Dendritic cell treated with granulocyte-macrophage colony-stimulating factor and Interleukin-4, amounts not matched to agents 40 ng/mL and 50 ng/mL, for 4 days (primary cell): ENCODE measurements at regions not wholly inside any gene's neighbourhood (a gene's known extent, or its start where the extent isn't known, plus 50 kb on each side); places are given as distances from the start of the nearest gene placed in this dataset.

ENCODE experiments used
- H3K27ac Mint-ChIP-seq: one replicate; pipeline ENCODE4 v1.8.0; 2022; ENCODE audit warnings: mild to moderate bottlenecking, mixed read lengths
- H3K27me3 Mint-ChIP-seq: one replicate; pipeline ENCODE4 v1.8.0; 2022; ENCODE audit warnings: mild to moderate bottlenecking, mixed read lengths
- H3K36me3 Mint-ChIP-seq: one replicate; pipeline ENCODE4 v1.8.0; 2022; ENCODE audit warnings: low read depth, mixed read lengths
- H3K4me1 Mint-ChIP-seq: one replicate; pipeline ENCODE4 v1.8.0; 2022; ENCODE audit warnings: low read depth, mixed read lengths
- H3K4me3 Mint-ChIP-seq: one replicate; pipeline ENCODE4 v1.8.0; 2022; ENCODE audit warnings: mild to moderate bottlenecking, moderate library complexity, mixed read lengths
- H3K9me3 Mint-ChIP-seq: one replicate; pipeline ENCODE4 v1.8.0; 2022; ENCODE audit warnings: mixed read lengths
- intact Hi-C: fragments of 100-400 bp; cut with micrococcal nuclease; formaldehyde crosslinking; loops from one replicate; pipeline ENCODE4 v1.15.0; 2022

DNA sequence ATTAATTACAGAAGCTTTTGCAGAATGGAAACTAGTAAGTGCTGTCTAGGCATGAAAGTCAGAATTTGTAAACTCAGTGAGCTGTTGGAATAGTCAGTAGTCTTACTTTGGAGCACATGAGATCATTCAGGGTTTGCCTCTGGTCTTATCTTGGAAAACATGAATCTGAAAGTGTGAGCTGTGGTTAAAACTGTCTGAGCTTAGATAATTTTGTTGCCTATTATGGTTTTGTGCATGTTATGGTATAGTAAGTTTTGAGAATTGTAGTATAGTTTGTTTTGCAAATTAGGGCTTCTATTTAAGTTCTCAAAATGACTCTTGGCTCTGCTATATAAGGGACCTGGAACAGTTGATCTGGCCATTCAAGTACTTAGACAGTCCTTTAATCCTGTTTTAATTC, 53.7 kb upstream of the TRPC4 start:
- Mint-ChIP-seq H3K36me3 (no peaks in the 10 kb centered on the region), H3K4me1 (no peaks in the 10 kb centered on the region), H3K27me3 (no peaks in the 10 kb centered on the region), H3K4me3 (no peak overlapping the region), H3K27ac (no peak overlapping the region), H3K9me3 (no peaks in the 10 kb centered on the region)
- intact Hi-C loops = no loop called here

DNA sequence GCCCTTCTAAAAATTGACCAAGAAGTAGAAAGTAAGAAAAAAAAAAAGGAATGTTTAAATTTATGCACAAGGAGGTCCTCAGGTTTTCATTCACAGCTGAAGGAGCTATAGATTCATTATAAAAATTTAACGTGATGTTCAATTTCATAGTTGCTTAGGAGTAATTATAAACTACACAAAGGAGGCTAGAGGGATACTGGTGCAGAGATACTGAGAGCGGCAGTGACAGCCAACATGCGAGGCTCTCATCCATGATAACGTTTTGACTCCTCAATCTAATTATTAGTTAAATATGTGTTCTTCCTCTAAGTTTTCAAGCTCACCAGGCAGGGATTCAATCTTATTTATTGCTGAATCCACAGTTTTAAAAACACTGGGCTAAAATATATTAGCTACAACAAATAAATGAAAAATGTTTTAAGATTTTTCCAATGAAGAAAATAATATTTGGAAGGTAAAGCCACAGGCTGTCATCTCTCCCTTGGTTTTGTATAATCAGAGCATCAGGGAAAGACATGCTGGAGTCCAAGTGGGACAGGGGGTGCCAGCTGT, 49.8 kb upstream of the TRPC4 start:
- H3K4me3 Mint-ChIP-seq = no peak overlapping the region
- H3K27me3 Mint-ChIP-seq = no peaks in the 10 kb centered on the region
- no peaks in the 10 kb centered on the region for H3K36me3 Mint-ChIP-seq
- H3K9me3 Mint-ChIP-seq = peaks cover 12% of the 10 kb centered on the region
- H3K27ac Mint-ChIP-seq = no peak overlapping the region
- intact Hi-C loops = no loop called here
- H3K4me1 Mint-ChIP-seq = no peaks in the 10 kb centered on the region
